SK-N-MC (cell line): ENCODE measurements at regions not wholly inside any gene's neighbourhood (a gene's known extent, or its start where the extent isn't known, plus 50 kb on each side); places are given as distances from the start of the nearest gene placed in this dataset.

Experiments used
- DNase-seq: peaks from one replicate; pipeline ENCODE4 v3.0.0-alpha.2; 2011; ENCODE audit warnings: low read depth, low spot score
- H3K27ac ChIP-seq: fragments of 200-600 bp; sonication (generic); 2 replicates; pipeline ENCODE4 v1.5.1; 2016; ENCODE audit warnings: mixed run types
- H3K36me3 ChIP-seq: fragments of 200-600 bp; sonication (generic); 2 replicates; pipeline ENCODE4 v1.6.1; 2017; ENCODE audit warnings: antibody characterized with exemption, low read length, mixed read lengths; ENCODE audit not compliant: insufficient read depth
- H3K4me3 ChIP-seq: fragments of 200-600 bp; sonication (generic); 2 replicates; pipeline ENCODE4 v1.5.1; 2016
- H3K9ac ChIP-seq: fragments of 200-600 bp; sonication (generic); 2 replicates; pipeline ENCODE4 v1.8.0; 2017; ENCODE audit warnings: mixed run types, mixed read lengths; ENCODE audit not compliant: insufficient read length
- H3K9me3 ChIP-seq: fragments of 200-600 bp; sonication (generic); 2 replicates; pipeline ENCODE4 v1.6.1; 2017; ENCODE audit warnings: low read depth, mild to moderate bottlenecking, antibody characterized with exemption, low read length, moderate library complexity, mixed read lengths
- EZH2 ChIP-seq: fragments of 200-600 bp; sonication (generic); IDR thresholded peaks from one replicate; pipeline ENCODE4 v1.6.1; 2017; ENCODE audit warnings: antibody characterized with exemption
- FOXP2 ChIP-seq: optimal IDR thresholded peaks from 2 replicates; pipeline ENCODE3; 2011; ENCODE audit warnings: mild to moderate bottlenecking, moderate library complexity; ENCODE audit not compliant: insufficient read depth; ENCODE audit errors: extremely low read length, control extremely low read depth
- POLR2AphosphoS5 ChIP-seq: IDR thresholded peaks from 2 replicates; pipeline ENCODE4 v1.6.1; 2012; ENCODE audit warnings: mild to moderate bottlenecking, low read depth, low read length, borderline replicate concordance

DNA sequence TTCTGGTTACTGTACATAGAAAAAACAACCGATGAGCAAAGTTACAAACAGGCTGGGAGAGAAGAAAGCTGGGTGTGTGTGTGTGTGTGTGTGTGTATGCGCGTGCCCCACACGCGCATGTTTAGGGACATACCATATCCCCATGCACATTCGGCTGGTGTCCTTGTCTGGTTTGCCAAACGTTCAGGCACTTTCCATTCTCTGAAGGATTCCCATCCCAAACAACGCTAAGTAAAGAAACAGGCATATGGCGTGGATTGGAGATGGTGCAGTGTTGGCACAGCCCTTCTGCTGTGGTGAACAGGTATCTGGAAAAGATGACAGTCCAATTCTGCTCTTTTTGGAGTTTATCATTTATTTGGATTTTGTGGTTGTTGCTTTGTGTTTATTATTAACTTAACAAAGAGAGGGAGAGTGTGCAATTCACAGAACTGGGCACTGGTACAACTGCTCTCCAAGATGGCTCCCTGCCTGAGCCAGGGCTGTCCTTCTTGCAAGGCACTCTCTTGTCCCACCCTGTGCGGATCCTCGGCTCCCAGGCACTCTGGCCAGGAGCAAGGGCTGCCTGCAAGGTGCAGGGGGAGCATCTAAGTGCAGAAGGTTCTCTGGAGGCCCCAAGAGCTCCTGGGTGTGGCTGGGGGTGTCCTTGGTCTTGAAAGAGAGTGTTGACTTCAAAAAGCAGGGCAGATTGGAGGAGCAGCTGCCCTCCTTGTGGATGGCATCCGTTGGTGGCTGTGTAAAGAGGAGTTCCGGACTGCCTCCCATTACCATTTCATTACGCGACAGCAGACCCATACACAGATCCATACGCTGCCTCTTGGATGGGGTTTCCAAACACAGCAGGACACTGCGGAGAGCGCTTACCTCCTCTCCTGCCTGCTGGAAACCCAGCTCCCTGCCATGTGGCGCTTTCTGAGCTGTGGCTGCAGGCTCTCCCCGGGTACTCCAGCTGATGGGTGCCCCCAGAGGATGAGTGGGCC, 263.1 kb downstream of the ZNF536 start:
- no peak overlapping the region for H3K27ac ChIP-seq
- no peak overlapping the region for H3K9ac ChIP-seq
- H3K36me3 ChIP-seq = no peaks in the 10 kb centered on the region
- H3K4me3 ChIP-seq = no peak overlapping the region
- TF ChIP-seq EZH2 (no peak), POLR2AphosphoS5 (no peak), FOXP2 (no peak)
- DNase-seq = no peak
- H3K9me3 ChIP-seq = no peaks in the 10 kb centered on the region

DNA sequence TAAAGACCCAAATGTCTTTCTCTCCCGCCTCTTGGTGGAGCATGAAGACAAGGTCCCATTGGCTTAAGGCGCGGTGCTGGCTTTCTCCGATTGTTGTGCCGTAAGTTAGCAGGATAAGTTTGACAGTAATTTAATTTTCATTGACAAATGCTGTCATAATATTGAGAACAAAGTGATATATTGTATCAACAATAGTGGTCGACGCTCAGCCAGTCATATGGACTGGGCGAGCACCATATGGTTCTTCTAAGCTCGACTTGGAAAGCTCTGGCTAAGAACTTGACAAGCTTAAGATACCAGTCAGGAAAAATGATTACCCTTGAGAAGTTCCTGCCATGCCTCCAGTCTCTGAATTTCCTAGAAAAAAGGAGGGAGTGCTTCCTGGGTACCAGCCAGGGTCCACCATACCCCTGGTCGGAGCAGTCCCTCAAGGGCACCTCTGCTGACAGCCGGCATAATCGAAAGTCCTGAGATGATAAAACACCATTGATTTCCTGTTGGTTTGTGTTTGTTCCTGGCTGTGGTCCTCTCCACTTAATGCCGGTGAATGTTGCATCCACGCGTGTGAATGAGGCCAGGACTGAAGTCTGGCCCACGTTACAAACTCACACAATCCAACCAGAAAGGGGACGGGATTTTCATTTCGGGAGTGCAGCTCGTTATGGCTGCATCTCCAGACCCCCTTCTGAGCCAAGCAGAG, 262.1 kb downstream of the ZNF536 start:
- Histone ChIP-seq H3K4me3 (no peak overlapping the region), H3K9me3 (no peaks in the 10 kb centered on the region), H3K36me3 (no peaks in the 10 kb centered on the region), H3K27ac (no peak overlapping the region), H3K9ac (no peak overlapping the region)
- DNase-seq = no peak
- no peak for TF ChIP-seq POLR2AphosphoS5
- no peak for TF ChIP-seq FOXP2
- TF ChIP-seq EZH2 = no peak

DNA sequence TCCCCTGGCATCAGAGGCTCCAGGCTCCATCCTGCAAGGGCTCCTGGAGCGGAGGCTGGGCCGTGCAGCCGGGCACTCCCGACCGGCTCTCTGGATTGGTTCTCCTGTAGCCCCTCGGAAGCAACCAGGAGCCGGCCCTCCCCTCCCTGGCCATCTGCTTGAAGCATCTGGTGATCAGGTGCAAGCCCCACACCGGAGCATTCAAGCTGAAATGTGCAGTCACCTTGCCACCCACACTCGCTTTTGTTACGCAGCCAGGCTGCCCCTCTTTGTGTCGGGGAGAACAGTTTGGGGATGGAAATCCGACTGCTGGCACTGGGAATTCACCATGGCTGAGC, 258.8 kb downstream of the ZNF536 start:
- TF ChIP-seq POLR2AphosphoS5 = no peak
- no peak for TF ChIP-seq FOXP2
- no peak for TF ChIP-seq EZH2
- Histone ChIP-seq H3K9ac (no peak overlapping the region), H3K9me3 (no peaks in the 10 kb centered on the region), H3K27ac (no peak overlapping the region), H3K4me3 (no peak overlapping the region), H3K36me3 (no peaks in the 10 kb centered on the region)
- no peak for DNase-seq

DNA sequence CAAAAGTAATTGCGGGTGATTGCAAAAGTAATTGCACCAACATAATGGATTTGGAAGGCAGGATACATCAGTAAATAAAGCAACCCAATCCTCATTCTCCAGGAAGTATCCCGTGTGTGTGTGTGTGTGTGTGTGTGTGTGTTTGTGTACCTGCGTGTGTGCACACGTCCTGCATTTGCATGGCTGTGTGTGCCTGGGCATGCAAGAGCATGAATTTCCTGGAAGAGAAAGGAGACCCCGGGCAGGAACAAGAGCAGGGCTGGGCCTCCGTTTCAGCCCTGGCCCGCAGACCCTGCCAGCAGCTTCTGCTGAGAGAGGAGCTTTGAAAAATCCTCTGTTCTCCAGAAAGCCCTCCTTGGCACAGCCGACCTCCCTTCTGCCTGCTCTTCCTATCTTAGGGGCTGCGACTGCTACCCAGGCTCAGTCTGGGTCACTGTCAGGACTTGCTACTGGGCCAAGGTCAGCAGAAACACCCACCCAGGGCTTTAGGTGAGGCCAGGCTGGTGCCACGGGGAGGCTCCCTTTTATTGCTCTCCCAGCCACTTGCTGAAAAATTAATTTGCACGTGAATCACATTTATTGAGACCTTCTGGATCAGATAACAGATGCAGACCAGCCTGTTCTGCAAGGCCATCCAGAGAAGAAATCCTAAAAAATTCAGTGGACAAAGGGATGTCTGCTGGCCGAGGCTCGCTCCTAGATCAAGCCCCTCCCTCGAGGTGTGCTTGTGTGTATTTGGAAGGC, 258.3 kb downstream of the ZNF536 start:
- no peak overlapping the region for H3K27ac ChIP-seq
- DNase-seq = no peak
- H3K36me3 ChIP-seq = no peaks in the 10 kb centered on the region
- H3K9ac ChIP-seq = no peak overlapping the region
- TF ChIP-seq EZH2 (no peak), FOXP2 (no peak), POLR2AphosphoS5 (no peak)
- H3K4me3 ChIP-seq = no peak overlapping the region
- no peaks in the 10 kb centered on the region for H3K9me3 ChIP-seq

DNA sequence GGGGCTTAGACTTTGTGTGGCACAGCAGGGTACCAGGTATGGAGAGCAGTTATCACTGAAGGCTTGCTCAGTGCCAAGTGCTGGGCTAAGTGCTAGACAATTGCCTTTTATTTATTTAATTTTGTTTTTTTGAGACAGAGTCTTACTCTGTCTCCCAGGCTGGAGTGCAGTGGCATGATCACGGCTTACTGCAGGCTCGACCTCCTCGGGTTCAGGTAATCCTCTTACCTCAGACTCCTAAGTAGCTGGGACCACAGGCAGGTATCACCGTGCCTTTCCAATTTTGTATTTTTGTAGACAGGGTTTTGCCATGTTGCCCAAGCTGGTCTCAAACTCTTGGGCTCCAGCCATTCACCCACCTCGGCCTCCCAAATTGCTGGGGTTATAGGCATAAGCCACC, 256.9 kb downstream of the ZNF536 start:
- Histone ChIP-seq H3K9me3 (no peaks in the 10 kb centered on the region), H3K9ac (no peak overlapping the region), H3K4me3 (no peak overlapping the region), H3K36me3 (no peaks in the 10 kb centered on the region), H3K27ac (no peak overlapping the region)
- TF ChIP-seq EZH2 (no peak), POLR2AphosphoS5 (no peak), FOXP2 (no peak)
- no peak for DNase-seq

DNA sequence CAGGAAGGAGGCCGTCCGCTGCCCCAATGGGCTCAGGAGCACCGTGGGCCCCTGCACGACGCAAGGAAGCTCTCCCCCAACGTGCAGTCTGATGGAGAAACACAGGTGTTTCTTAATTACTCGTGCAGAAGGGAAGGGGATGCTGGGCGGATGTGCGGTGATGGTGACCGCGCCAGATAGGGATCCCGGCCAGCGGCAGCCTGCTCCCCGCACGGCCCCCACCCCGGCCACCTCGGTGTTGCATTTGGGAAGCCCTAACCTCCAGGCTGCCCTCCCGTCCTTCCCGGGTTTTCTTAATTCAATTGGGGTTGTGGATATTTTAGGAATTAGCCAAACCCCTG, 254.4 kb downstream of the ZNF536 start:
- Histone ChIP-seq H3K36me3 (no peaks in the 10 kb centered on the region), H3K27ac (no peak overlapping the region), H3K9ac (no peak overlapping the region), H3K4me3 (no peak overlapping the region), H3K9me3 (no peaks in the 10 kb centered on the region)
- no peak for DNase-seq
- TF ChIP-seq EZH2 (no peak), POLR2AphosphoS5 (no peak), FOXP2 (no peak)

DNA sequence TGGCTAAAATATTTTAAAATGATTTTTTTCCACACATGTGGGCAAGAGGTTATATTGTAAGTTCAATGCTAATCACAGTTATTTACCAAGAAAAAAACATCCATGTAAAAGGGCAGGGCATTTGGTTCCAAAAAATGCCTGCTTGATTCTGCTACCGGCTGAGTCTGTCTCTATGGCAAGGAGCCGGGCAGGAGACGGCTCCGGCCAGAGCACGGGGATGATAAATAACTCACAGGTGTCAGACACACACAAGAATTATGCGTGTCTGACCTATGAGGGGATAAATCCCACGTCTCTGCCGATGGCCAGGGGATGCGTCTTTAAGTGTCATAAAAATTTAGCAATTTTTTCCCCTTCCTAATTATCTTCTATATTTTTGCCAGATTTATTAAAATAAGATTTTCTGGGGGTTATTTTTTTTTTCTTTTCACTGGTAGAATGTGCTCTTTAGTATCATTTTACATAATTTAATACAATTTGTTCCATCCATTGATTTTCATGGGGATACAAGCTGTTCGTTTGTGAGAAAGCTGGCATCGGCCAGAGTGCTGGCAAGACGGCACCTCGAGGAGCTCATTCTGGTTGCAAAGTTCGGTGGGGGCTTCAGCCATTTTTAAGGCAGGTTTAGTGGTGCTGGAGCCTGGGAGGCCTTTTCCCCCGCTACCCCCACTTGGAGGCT, 253.9 kb downstream of the ZNF536 start:
- Histone ChIP-seq H3K9ac (no peak overlapping the region), H3K4me3 (no peak overlapping the region)

DNA sequence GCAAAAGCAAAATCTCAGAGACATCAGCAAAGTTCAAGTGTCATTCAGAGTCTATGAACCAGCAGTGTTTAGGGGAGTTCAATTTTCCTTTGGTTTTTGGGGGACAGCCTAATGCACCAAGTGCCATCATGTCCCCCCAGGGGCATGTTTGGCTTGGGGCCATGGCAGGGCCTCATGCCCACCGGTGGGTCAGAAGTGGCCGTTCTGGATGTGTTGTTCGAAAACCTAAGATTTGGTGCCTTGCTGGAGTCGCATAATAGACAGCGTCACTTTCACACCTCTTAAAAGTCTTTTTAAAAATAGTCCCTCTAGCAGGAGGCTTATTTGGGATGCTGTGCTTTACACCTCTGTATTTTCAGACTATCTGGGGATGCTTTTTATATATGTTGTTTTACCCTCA, 250.1 kb downstream of the ZNF536 start:
- no peak overlapping the region for H3K9ac ChIP-seq
- no peak overlapping the region for H3K27ac ChIP-seq
- TF ChIP-seq FOXP2 (no peak), POLR2AphosphoS5 (no peak), EZH2 (no peak)
- H3K4me3 ChIP-seq = no peak overlapping the region
- DNase-seq = no peak
- H3K9me3 ChIP-seq = no peaks in the 10 kb centered on the region
- H3K36me3 ChIP-seq = no peaks in the 10 kb centered on the region

More for the DNA sequence above, 253.9 kb downstream of the ZNF536 start:
- Histone ChIP-seq H3K9me3 (no peaks in the 10 kb centered on the region), H3K36me3 (no peaks in the 10 kb centered on the region), H3K27ac (no peak overlapping the region)
- DNase-seq = no peak
- no peak for TF ChIP-seq EZH2
- TF ChIP-seq POLR2AphosphoS5 = no peak
- TF ChIP-seq FOXP2 = no peak
